H1 (cell line): ENCODE measurements at regions not wholly inside any gene's neighbourhood (a gene's known extent, or its start where the extent isn't known, plus 50 kb on each side); places are given as distances from the start of the nearest gene placed in this dataset.

Experiments used
- KDM4A ChIP-seq: IDR thresholded peaks from one replicate; pipeline ENCODE4 v1.7.1; 2012; ENCODE audit warnings: low read depth, mild to moderate bottlenecking, moderate library complexity, low read length, inconsistent platforms; ENCODE audit not compliant: severe bottlenecking
- TAF1 ChIP-seq: IDR thresholded peaks from 2 replicates; pipeline ENCODE4 v1.6.1; 2011; ENCODE audit warnings: mild to moderate bottlenecking, low read depth, low read length

GRCh38 chr18:78378403-78378802 lies 601.2 kb upstream of the SALL3 start (continued):
- TF ChIP-seq KDM4A (no peak), TAF1 (no peak)
